ENCODE measurements at regions not wholly inside any gene's neighbourhood (a gene's known extent, or its start where the extent isn't known, plus 50 kb on each side); places are given as distances from the start of the nearest gene placed in this dataset.

GRCh38 chr5:40432836-40433235, 246.9 kb upstream of the PTGER4 start:
- H3K4me1 ChIP-seq: no peaks in the 10 kb centered on the region
- H3K4me3 ChIP-seq (ENCODE audit: low read depth, low read length): no peak overlapping the region
- H3K4me2 ChIP-seq (ENCODE audit: low read length): no peak overlapping the region
- no peaks in the 10 kb centered on the region for H3K27me3 ChIP-seq (ENCODE audit: control insufficient read depth, insufficient read depth, low read length)
- no peak overlapping the region for H2AFZ ChIP-seq
- H3K27ac ChIP-seq: no peak overlapping the region
- no peaks in the 10 kb centered on the region for H3K9me3 ChIP-seq (ENCODE audit: control insufficient read depth, low read length)
- no peaks in the 10 kb centered on the region for H3K36me3 ChIP-seq (ENCODE audit: control insufficient read depth, insufficient read depth, low read length)
- H3K79me2 ChIP-seq: no peaks in the 10 kb centered on the region
- no peak for TF ChIP-seq CTCF (IDR thresholded peaks at IDR 0.05)
- H3K9ac ChIP-seq: no peak overlapping the region

GRCh38 chr5:40431734-40432133, 248.0 kb upstream of the PTGER4 start:
- H3K36me3 ChIP-seq (ENCODE audit: control insufficient read depth, insufficient read depth, low read length): no peaks in the 10 kb centered on the region
- no peaks in the 10 kb centered on the region for H3K9me3 ChIP-seq (ENCODE audit: control insufficient read depth, low read length)
- no peak overlapping the region for H3K27ac ChIP-seq

GRCh38 chr5:40430101-40430710, 249.5 kb upstream of the PTGER4 start:
- Histone ChIP-seq H3K9ac (no peak overlapping the region), H3K9me3 (ENCODE audit: control insufficient read depth, low read length) (no peaks in the 10 kb centered on the region), H3K27ac (no peak overlapping the region), H2AFZ (no peak overlapping the region), H3K4me2 (ENCODE audit: low read length) (no peak overlapping the region), H3K4me3 (ENCODE audit: low read depth, low read length) (no peak overlapping the region), H3K4me1 (no peaks in the 10 kb centered on the region), H3K27me3 (ENCODE audit: control insufficient read depth, insufficient read depth, low read length) (no peaks in the 10 kb centered on the region), H3K79me2 (no peaks in the 10 kb centered on the region), H3K36me3 (ENCODE audit: control insufficient read depth, insufficient read depth, low read length) (no peaks in the 10 kb centered on the region)
- no peak for TF ChIP-seq CTCF (IDR thresholded peaks at IDR 0.05)

More at GRCh38 chr5:40431734-40432133, 248.0 kb upstream of the PTGER4 start:
- H3K27me3 ChIP-seq (ENCODE audit: control insufficient read depth, insufficient read depth, low read length): no peaks in the 10 kb centered on the region
- no peak overlapping the region for H3K4me2 ChIP-seq (ENCODE audit: low read length)
- no peaks in the 10 kb centered on the region for H3K4me1 ChIP-seq
- no peak overlapping the region for H3K4me3 ChIP-seq (ENCODE audit: low read depth, low read length)
- no peak overlapping the region for H2AFZ ChIP-seq
- TF ChIP-seq CTCF (IDR thresholded peaks at IDR 0.05): no peak
- H3K79me2 ChIP-seq: no peaks in the 10 kb centered on the region
- H3K9ac ChIP-seq: no peak overlapping the region

- Histone ChIP-seq H3K4me2 (ENCODE audit: low read length) (no peak overlapping the region), H3K79me2 (no peaks in the 10 kb centered on the region), H3K36me3 (ENCODE audit: control insufficient read depth, insufficient read depth, low read length) (no peaks in the 10 kb centered on the region), H3K4me1 (no peaks in the 10 kb centered on the region), H3K27ac (no peak overlapping the region), H2AFZ (no peak overlapping the region), H3K27me3 (ENCODE audit: control insufficient read depth, insufficient read depth, low read length) (no peaks in the 10 kb centered on the region), H3K9me3 (ENCODE audit: control insufficient read depth, low read length) (no peaks in the 10 kb centered on the region), H3K4me3 (ENCODE audit: low read depth, low read length) (no peak overlapping the region), H3K9ac (no peak overlapping the region)
- TF ChIP-seq CTCF (IDR thresholded peaks at IDR 0.05): no peak
Measured at GRCh38 chr5:40429258-40430100, 250.2 kb upstream of the PTGER4 start.
